ENCODE measurements at regions not wholly inside any gene's neighbourhood (a gene's known extent, or its start where the extent isn't known, plus 50 kb on each side); places are given as distances from the start of the nearest gene placed in this dataset.

- no peak for DNase-seq
These were observed 712.2 kb upstream of the POM121L12 start for GRCh38 chr7:52323202-52323746.

- DNase-seq: no peak
These were observed 714.8 kb upstream of the POM121L12 start for GRCh38 chr7:52320610-52321009.

GRCh38 chr7:52317921-52318320, 717.5 kb upstream of the POM121L12 start:
- no peak for DNase-seq

- no peak for DNase-seq
These were observed 723.5 kb upstream of the POM121L12 start for GRCh38 chr7:52311886-52312285.

GRCh38 chr7:52309631-52310030, 725.8 kb upstream of the POM121L12 start:
- no peak for DNase-seq

- no peak for DNase-seq
These were observed 732.5 kb upstream of the POM121L12 start for GRCh38 chr7:52302765-52303520.

- DNase-seq: no peak
These were observed 738.3 kb upstream of the POM121L12 start for GRCh38 chr7:52297128-52297527.

GRCh38 chr7:52294942-52295341, 740.5 kb upstream of the POM121L12 start:
- no peak for DNase-seq

- DNase-seq: no peak
These were observed 746.2 kb upstream of the POM121L12 start for GRCh38 chr7:52289247-52289646.

- no peak for DNase-seq
These were observed 747.7 kb upstream of the POM121L12 start for GRCh38 chr7:52287698-52288097.

GRCh38 chr7:52285689-52286088, 749.7 kb upstream of the POM121L12 start:
- DNase-seq: no peak

GRCh38 chr7:52283335-52283734, 752.1 kb upstream of the POM121L12 start:
- no peak for DNase-seq

GRCh38 chr7:52273685-52274610, 761.5 kb upstream of the POM121L12 start:
- no peak for DNase-seq

GRCh38 chr7:52271703-52272102, 763.7 kb upstream of the POM121L12 start:
- no peak for DNase-seq

- no peak for DNase-seq
These were observed 765.1 kb upstream of the POM121L12 start for GRCh38 chr7:52270301-52270700.

- no peak for DNase-seq
These were observed 765.8 kb upstream of the POM121L12 start for GRCh38 chr7:52269669-52270068.

GRCh38 chr7:52261057-52261456, 774.4 kb upstream of the POM121L12 start:
- no peak for DNase-seq

- DNase-seq: no peak
These were observed 775.3 kb upstream of the POM121L12 start for GRCh38 chr7:52260046-52260665.

- no peak for DNase-seq
These were observed 777.5 kb upstream of the POM121L12 start for GRCh38 chr7:52257890-52258289.

- no peak for DNase-seq
These were observed 780.9 kb upstream of the POM121L12 start for GRCh38 chr7:52254396-52255010.

GRCh38 chr7:52253953-52254352, 781.5 kb upstream of the POM121L12 start:
- DNase-seq: no peak

GRCh38 chr7:52249741-52250140, 785.7 kb upstream of the POM121L12 start:
- DNase-seq: no peak

GRCh38 chr7:52247518-52247917, 787.9 kb upstream of the POM121L12 start:
- DNase-seq: no peak
